GM12878 (cell line): ENCODE measurements at regions not wholly inside any gene's neighbourhood (a gene's known extent, or its start where the extent isn't known, plus 50 kb on each side); places are given as distances from the start of the nearest gene placed in this dataset.

Experiments
- EP300 ChIP-seq, 2 experiments: fragments of 150-350 bp in 1 of 2; IDR thresholded peaks; 2 replicates each; pipeline ENCODE4 v1.6.1; 2011 to 2012; ENCODE audit warnings: low read depth in 2 of 2, low read length in 2 of 2, borderline replicate concordance in 1 of 2, improper control_type of control experiment in 1 of 2, inconsistent platforms in 1 of 2; ENCODE audit not compliant: control insufficient read depth in 1 of 2
- EZH2 ChIP-seq: IDR thresholded peaks from 2 replicates; pipeline ENCODE4 v1.6.1; 2012; ENCODE audit warnings: low read depth, mild to moderate bottlenecking, control low read depth, inconsistent platforms, low read length, borderline replicate concordance; ENCODE audit not compliant: control insufficient read depth
- FOXK2 ChIP-seq: fragments of 450-650 bp; IDR thresholded peaks from 2 replicates; pipeline ENCODE4 v1.6.1; 2017; ENCODE audit warnings: mild to moderate bottlenecking, moderate library complexity
- RAD21 ChIP-seq: IDR thresholded peaks from 2 replicates; pipeline ENCODE4 v1.6.1; 2011; ENCODE audit warnings: mild to moderate bottlenecking, low read depth, low read length, moderate library complexity; ENCODE audit not compliant: insufficient read depth

- no peak for TF ChIP-seq RAD21
- no peak for TF ChIP-seq EP300 (IDR thresholded peaks at IDR 0.05; ENCODE audit: borderline replicate concordance in 1 of 2, control insufficient read depth in 1 of 2, low read depth in 2 of 2, low read length in 2 of 2)
- TF ChIP-seq FOXK2, result no peak
- no peak for TF ChIP-seq EZH2
Measured at GRCh38 chr4:170627418-170627817, 537.7 kb upstream of the AADAT start.
